Brain microvascular endothelial cell (primary cell): ENCODE measurements at regions not wholly inside any gene's neighbourhood (a gene's known extent, or its start where the extent isn't known, plus 50 kb on each side); places are given as distances from the start of the nearest gene placed in this dataset.

Source experiments
- DNase-seq: peaks from one replicate; pipeline ENCODE4 v3.0.0-alpha.2; 2020
- H3K27ac ChIP-seq: fragments of 250-450 bp; sonication (Bioruptor Pico); 2 replicates; pipeline ENCODE4 v1.5.1; 2020; ENCODE audit warnings: mild to moderate bottlenecking, moderate library complexity
- H3K27me3 ChIP-seq: fragments of 250-450 bp; sonication (Bioruptor Pico); replicated peaks from 2 replicates; pipeline ENCODE4 v1.5.1; 2020; ENCODE audit warnings: mild to moderate bottlenecking
- H3K36me3 ChIP-seq: fragments of 250-450 bp; sonication (Bioruptor Pico); replicated peaks from 2 replicates; pipeline ENCODE4 v1.5.1; 2020; ENCODE audit warnings: mild to moderate bottlenecking
- H3K4me3 ChIP-seq: 2 replicates; pipeline ENCODE4 v1.5.1; 2011; ENCODE audit warnings: low read depth, mild to moderate bottlenecking, control low read depth, low read length, moderate library complexity
- in situ Hi-C: cut with HindIII; loops from 2 replicates; pipeline ENCODE4 v1.10.0; 2017; ENCODE audit warnings: low sequenced_read_pairs, low pct_ligation_motif_present
- TF ChIP-seq, protein P1 (sequence below): IDR thresholded peaks from 2 replicates; pipeline ENCODE4 v1.5.1; 2011; ENCODE audit warnings: low read depth, mild to moderate bottlenecking, moderate library complexity, low read length, control low read depth, inconsistent platforms; ENCODE audit errors: missing control alignments

- Histone ChIP-seq H3K27ac (no peak overlapping the region), H3K27me3 (no peaks in the 10 kb centered on the region), H3K36me3 (no peaks in the 10 kb centered on the region), H3K4me3 (no peak overlapping the region)
- DNase-seq: no peak
- TF ChIP-seq, protein P1, sequence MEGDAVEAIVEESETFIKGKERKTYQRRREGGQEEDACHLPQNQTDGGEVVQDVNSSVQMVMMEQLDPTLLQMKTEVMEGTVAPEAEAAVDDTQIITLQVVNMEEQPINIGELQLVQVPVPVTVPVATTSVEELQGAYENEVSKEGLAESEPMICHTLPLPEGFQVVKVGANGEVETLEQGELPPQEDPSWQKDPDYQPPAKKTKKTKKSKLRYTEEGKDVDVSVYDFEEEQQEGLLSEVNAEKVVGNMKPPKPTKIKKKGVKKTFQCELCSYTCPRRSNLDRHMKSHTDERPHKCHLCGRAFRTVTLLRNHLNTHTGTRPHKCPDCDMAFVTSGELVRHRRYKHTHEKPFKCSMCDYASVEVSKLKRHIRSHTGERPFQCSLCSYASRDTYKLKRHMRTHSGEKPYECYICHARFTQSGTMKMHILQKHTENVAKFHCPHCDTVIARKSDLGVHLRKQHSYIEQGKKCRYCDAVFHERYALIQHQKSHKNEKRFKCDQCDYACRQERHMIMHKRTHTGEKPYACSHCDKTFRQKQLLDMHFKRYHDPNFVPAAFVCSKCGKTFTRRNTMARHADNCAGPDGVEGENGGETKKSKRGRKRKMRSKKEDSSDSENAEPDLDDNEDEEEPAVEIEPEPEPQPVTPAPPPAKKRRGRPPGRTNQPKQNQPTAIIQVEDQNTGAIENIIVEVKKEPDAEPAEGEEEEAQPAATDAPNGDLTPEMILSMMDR: no peak
- in situ Hi-C loops: no loop called here
Measured at GRCh38 chr2:12419803-12420202, 296.9 kb upstream of the TRIB2 start.

GRCh38 chr2:12421046-12421445, 295.7 kb upstream of the TRIB2 start:
- in situ Hi-C loops: no loop called here
- H3K36me3 ChIP-seq: no peaks in the 10 kb centered on the region
- DNase-seq: no peak
- H3K4me3 ChIP-seq: no peak overlapping the region
- H3K27ac ChIP-seq: no peak overlapping the region
- TF ChIP-seq, protein P1: no peak
- H3K27me3 ChIP-seq: no peaks in the 10 kb centered on the region

GRCh38 chr2:12424219-12424618, 292.5 kb upstream of the TRIB2 start:
- TF ChIP-seq, protein P1: no peak
- in situ Hi-C loops: no loop called here
- H3K36me3 ChIP-seq: no peaks in the 10 kb centered on the region
- no peak overlapping the region for H3K4me3 ChIP-seq
- no peak overlapping the region for H3K27ac ChIP-seq
- no peaks in the 10 kb centered on the region for H3K27me3 ChIP-seq
- DNase-seq: no peak

DNA sequence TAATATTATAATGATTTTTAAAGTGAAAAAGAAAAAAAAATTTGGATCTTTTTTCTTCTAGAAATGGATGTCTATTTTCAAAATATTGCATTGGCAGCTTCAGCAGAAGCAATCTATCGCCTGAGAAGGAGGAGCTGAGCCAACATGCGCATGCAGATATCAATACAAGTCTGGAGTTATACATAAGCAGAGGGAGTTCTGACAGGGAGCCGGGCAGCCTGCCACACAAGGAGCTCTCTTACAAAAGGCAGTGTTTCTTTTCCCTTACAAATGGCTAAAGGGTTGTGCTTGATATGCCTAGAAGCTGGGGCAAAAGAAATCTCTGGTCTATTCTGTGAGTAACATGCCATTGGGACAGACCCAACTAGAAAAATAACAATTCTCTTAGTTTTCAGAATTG, 291.9 kb upstream of the TRIB2 start:
- Histone ChIP-seq H3K27me3 (no peaks in the 10 kb centered on the region), H3K4me3 (no peak overlapping the region), H3K36me3 (no peaks in the 10 kb centered on the region), H3K27ac (no peak overlapping the region)
- TF ChIP-seq, protein P1: no peak
- in situ Hi-C loops: no loop called here
- no peak for DNase-seq

DNA sequence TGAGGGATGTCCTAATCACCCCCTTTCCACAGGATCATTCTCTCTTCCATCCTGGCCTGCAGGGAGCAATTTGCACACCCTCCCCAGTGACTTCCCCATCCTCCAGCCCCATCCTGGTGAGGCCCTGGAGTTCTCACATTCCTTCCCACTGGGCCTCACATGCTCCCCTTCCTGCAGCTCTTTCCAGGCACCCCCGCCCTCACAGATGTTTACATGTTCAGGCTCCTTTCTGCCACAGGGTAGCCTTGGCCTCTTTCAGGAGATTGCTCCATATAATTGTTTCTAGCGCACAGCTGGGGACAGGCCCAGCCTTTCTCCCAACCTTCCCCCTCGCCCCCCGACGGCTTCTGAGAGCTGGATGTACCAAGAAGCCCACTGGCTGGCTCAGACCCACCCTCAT, 288.4 kb upstream of the TRIB2 start:
- H3K36me3 ChIP-seq: no peaks in the 10 kb centered on the region
- TF ChIP-seq, protein P1: no peak
- H3K4me3 ChIP-seq: no peak overlapping the region
- in situ Hi-C loops: no loop called here
- H3K27me3 ChIP-seq: no peaks in the 10 kb centered on the region
- H3K27ac ChIP-seq: no peak overlapping the region
- DNase-seq: no peak

GRCh38 chr2:12428786-12429185, 287.9 kb upstream of the TRIB2 start:
- H3K27ac ChIP-seq: no peak overlapping the region

More at GRCh38 chr2:12428786-12429185, 287.9 kb upstream of the TRIB2 start:
- Histone ChIP-seq H3K36me3 (no peaks in the 10 kb centered on the region), H3K4me3 (no peak overlapping the region), H3K27me3 (no peaks in the 10 kb centered on the region)
- TF ChIP-seq, protein P1: no peak
- no peak for DNase-seq
- in situ Hi-C loops: no loop called here
